ENCODE measurements at regions not wholly inside any gene's neighbourhood (a gene's known extent, or its start where the extent isn't known, plus 50 kb on each side); places are given as distances from the start of the nearest gene placed in this dataset.
"Not testable (repeated sequence)": the region's sequence is repeated elsewhere in the genome, so short reads cannot be mapped to it uniquely, and the experiment has no call there.

GRCh38 chr5:10921160-10921559 is 160.1 kb upstream of the DAP start:
- FAIRE-seq (no peak), DNase-seq (ENCODE audit: insufficient read length, low spot score) (no peak)

GRCh38 chr5:10920400-10920799 is 159.4 kb upstream of the DAP start:
- FAIRE-seq, result no peak

GRCh38 chr5:10914741-10915480 is 153.9 kb upstream of the DAP start:
- DNase-seq (ENCODE audit: insufficient read length, low spot score) (no peak), FAIRE-seq (no peak)

More at GRCh38 chr5:10920400-10920799, 159.4 kb upstream of the DAP start:
- DNase-seq (ENCODE audit: insufficient read length, low spot score), result no peak

- DNase-seq (ENCODE audit: insufficient read length, low spot score) (no peak), FAIRE-seq (no peak)
Observed at GRCh38 chr5:10913841-10914240, 152.8 kb upstream of the DAP start.

GRCh38 chr5:10913181-10913810 is 152.3 kb upstream of the DAP start:
- DNase-seq (ENCODE audit: insufficient read length, low spot score) (no peak), FAIRE-seq (no peak)

- FAIRE-seq (no peak), DNase-seq (ENCODE audit: insufficient read length, low spot score) (no peak)
Observed at GRCh38 chr5:10912435-10912834, 151.4 kb upstream of the DAP start.

- FAIRE-seq, result no peak
Observed at GRCh38 chr5:10910261-10910660, 149.2 kb upstream of the DAP start.

GRCh38 chr5:10904862-10905432 is 143.9 kb upstream of the DAP start:
- FAIRE-seq (no peak), DNase-seq (ENCODE audit: insufficient read length, low spot score) (no peak)

More at GRCh38 chr5:10910261-10910660, 149.2 kb upstream of the DAP start:
- no peak for DNase-seq (ENCODE audit: insufficient read length, low spot score)

GRCh38 chr5:10903786-10904560 is 142.9 kb upstream of the DAP start:
- DNase-seq (ENCODE audit: insufficient read length, low spot score) (no peak), FAIRE-seq (no peak)

GRCh38 chr5:10902145-10902544 is 141.1 kb upstream of the DAP start:
- DNase-seq (ENCODE audit: insufficient read length, low spot score), result no peak

GRCh38 chr5:10898514-10898913 is 137.5 kb upstream of the DAP start:
- no peak for DNase-seq (ENCODE audit: insufficient read length, low spot score)
- no peak for FAIRE-seq

More at GRCh38 chr5:10902145-10902544, 141.1 kb upstream of the DAP start:
- FAIRE-seq, result no peak

- FAIRE-seq (no peak), DNase-seq (ENCODE audit: insufficient read length, low spot score) (no peak)
Observed at GRCh38 chr5:10896016-10896415, 135.0 kb upstream of the DAP start.

- DNase-seq (ENCODE audit: insufficient read length, low spot score), result no peak
- no peak for FAIRE-seq
Observed at GRCh38 chr5:10894445-10895054, 133.5 kb upstream of the DAP start.

GRCh38 chr5:10892911-10893215 is 131.8 kb upstream of the DAP start:
- FAIRE-seq, result no peak
- DNase-seq (ENCODE audit: insufficient read length, low spot score), result no peak

GRCh38 chr5:10892147-10892910 is 131.3 kb upstream of the DAP start:
- no peak for DNase-seq (ENCODE audit: insufficient read length, low spot score)
- no peak for FAIRE-seq

- no peak for FAIRE-seq
- DNase-seq (ENCODE audit: insufficient read length, low spot score), result no peak
Observed at GRCh38 chr5:10891193-10891592, 130.2 kb upstream of the DAP start.

- DNase-seq (ENCODE audit: insufficient read length, low spot score) (no peak), FAIRE-seq (no peak)
Observed at GRCh38 chr5:10886497-10886896, 125.5 kb upstream of the DAP start.

- no peak for DNase-seq (ENCODE audit: insufficient read length, low spot score)
Observed at GRCh38 chr5:10885026-10885425, 124.0 kb upstream of the DAP start.

GRCh38 chr5:10883945-10884344 is 122.9 kb upstream of the DAP start:
- not testable (repeated sequence) for DNase-seq (ENCODE audit: insufficient read length, low spot score); FAIRE-seq

More at GRCh38 chr5:10885026-10885425, 124.0 kb upstream of the DAP start:
- FAIRE-seq, result no peak

- FAIRE-seq, result no peak
- DNase-seq (ENCODE audit: insufficient read length, low spot score), result no peak
Observed at GRCh38 chr5:10880934-10881333, 119.9 kb upstream of the DAP start.
